ENCODE measurements at regions not wholly inside any gene's neighbourhood (a gene's known extent, or its start where the extent isn't known, plus 50 kb on each side); places are given as distances from the start of the nearest gene placed in this dataset.

- no peaks in the 10 kb centered on the region for H3K9me3 ChIP-seq (ENCODE audit: insufficient read depth, low read length)
- no peak for DNase-seq (ENCODE audit: low read depth, low spot score)
- no peak overlapping the region for H3K4me3 ChIP-seq (ENCODE audit: insufficient read length, low read depth)
- no peaks in the 10 kb centered on the region for H3K27me3 ChIP-seq (ENCODE audit: insufficient read depth, insufficient read length)
- no peak overlapping the region for H3K9ac ChIP-seq (ENCODE audit: insufficient read length, low read depth)
- TF ChIP-seq YY1 (IDR thresholded peaks at IDR 0.05; ENCODE audit: insufficient read depth, insufficient read length) (no peak), ZNF274 (IDR thresholded peaks at IDR 0.05; ENCODE audit: low read depth, low read length) (no peak), SUZ12 (IDR thresholded peaks at IDR 0.05; ENCODE audit: extremely low read depth, insufficient read depth, insufficient read length) (no peak)
- H3K4me1 ChIP-seq (ENCODE audit: insufficient read depth, insufficient read length): no peaks in the 10 kb centered on the region
- no peaks in the 10 kb centered on the region for H3K36me3 ChIP-seq (ENCODE audit: insufficient read depth, insufficient read length, low read length)
Measured at GRCh38 chrX:25198891-25199290, 183.1 kb upstream of the ARX start.

DNA sequence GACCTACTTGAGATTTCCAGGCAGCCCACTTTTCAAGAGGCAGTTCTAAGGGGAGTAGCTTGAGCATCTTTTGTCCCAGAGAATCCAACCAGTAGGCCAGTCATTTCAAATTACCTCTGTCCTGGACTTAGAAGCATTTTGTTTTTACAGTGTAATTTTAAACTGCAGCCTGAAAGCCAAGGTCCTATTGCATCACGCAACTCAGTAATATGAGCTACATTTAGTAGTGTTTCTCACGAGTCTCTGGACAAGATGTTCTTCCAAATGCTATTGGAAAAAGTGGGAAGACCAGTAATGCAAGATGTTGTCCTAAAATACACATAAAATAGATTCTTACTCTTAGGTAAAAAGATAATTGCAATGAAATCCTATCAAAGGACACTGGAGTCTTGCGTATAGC, 182.5 kb upstream of the ARX start:
- no peak for DNase-seq (ENCODE audit: low read depth, low spot score)
- no peaks in the 10 kb centered on the region for H3K27me3 ChIP-seq (ENCODE audit: insufficient read depth, insufficient read length)

DNA sequence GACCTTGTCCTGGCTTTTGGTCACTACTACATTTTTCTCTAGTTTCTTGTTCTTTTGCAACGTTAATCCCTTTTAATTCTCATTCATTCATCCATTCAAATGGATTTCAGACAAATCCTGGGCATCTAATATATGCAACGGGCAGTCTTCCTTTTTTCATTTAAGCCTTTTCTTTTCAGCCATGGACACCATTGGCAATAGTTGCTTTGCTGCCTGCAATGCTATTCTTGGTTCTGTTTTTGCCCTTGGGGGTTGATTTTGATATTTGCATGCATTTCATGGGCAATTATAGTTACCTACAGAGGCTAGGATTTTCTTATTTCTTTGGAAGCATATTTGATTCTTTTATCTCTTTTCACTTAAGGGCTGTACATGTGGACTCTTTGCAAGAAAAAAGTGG, 180.5 kb upstream of the ARX start:
- Histone ChIP-seq H3K9ac (ENCODE audit: insufficient read length, low read depth) (no peak overlapping the region), H3K4me1 (ENCODE audit: insufficient read depth, insufficient read length) (no peaks in the 10 kb centered on the region), H3K36me3 (ENCODE audit: insufficient read depth, insufficient read length, low read length) (no peaks in the 10 kb centered on the region), H3K27me3 (ENCODE audit: insufficient read depth, insufficient read length) (no peaks in the 10 kb centered on the region), H3K4me3 (ENCODE audit: insufficient read length, low read depth) (no peak overlapping the region), H3K9me3 (ENCODE audit: insufficient read depth, low read length) (no peaks in the 10 kb centered on the region)
- DNase-seq (ENCODE audit: low read depth, low spot score): no peak
- TF ChIP-seq YY1 (IDR thresholded peaks at IDR 0.05; ENCODE audit: insufficient read depth, insufficient read length) (no peak), SUZ12 (IDR thresholded peaks at IDR 0.05; ENCODE audit: extremely low read depth, insufficient read depth, insufficient read length) (no peak), ZNF274 (IDR thresholded peaks at IDR 0.05; ENCODE audit: low read depth, low read length) (no peak)

More for the DNA sequence above, 182.5 kb upstream of the ARX start:
- Histone ChIP-seq H3K4me1 (ENCODE audit: insufficient read depth, insufficient read length) (no peaks in the 10 kb centered on the region), H3K36me3 (ENCODE audit: insufficient read depth, insufficient read length, low read length) (no peaks in the 10 kb centered on the region), H3K9me3 (ENCODE audit: insufficient read depth, low read length) (no peaks in the 10 kb centered on the region), H3K4me3 (ENCODE audit: insufficient read length, low read depth) (no peak overlapping the region), H3K9ac (ENCODE audit: insufficient read length, low read depth) (no peak overlapping the region)
- TF ChIP-seq YY1 (IDR thresholded peaks at IDR 0.05; ENCODE audit: insufficient read depth, insufficient read length) (no peak), ZNF274 (IDR thresholded peaks at IDR 0.05; ENCODE audit: low read depth, low read length) (no peak), SUZ12 (IDR thresholded peaks at IDR 0.05; ENCODE audit: extremely low read depth, insufficient read depth, insufficient read length) (no peak)

DNA sequence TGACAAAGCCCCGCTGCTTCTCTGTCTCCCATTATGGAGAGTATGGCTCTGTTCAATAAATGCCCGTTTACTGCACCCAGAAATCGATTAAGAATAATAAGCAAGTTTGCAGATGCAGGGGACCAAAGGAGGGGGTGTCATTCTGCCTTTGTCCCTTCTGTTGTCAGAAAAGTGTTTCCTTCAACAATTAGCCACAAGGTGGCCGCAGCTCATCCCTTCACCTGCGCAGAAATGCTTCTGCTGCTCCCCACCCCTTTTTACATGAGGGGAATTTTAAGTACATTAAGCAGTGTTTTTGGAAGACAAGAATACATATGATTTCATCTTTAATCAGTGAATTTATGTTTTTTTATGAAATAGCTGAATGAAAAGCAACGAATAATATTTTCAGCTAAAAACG, 175.6 kb upstream of the ARX start:
- H3K27me3 ChIP-seq (ENCODE audit: insufficient read depth, insufficient read length): no peaks in the 10 kb centered on the region
- DNase-seq (ENCODE audit: low read depth, low spot score): no peak
- H3K36me3 ChIP-seq (ENCODE audit: insufficient read depth, insufficient read length, low read length): no peaks in the 10 kb centered on the region
- no peaks in the 10 kb centered on the region for H3K4me1 ChIP-seq (ENCODE audit: insufficient read depth, insufficient read length)
- no peak overlapping the region for H3K9ac ChIP-seq (ENCODE audit: insufficient read length, low read depth)
- TF ChIP-seq ZNF274 (IDR thresholded peaks at IDR 0.05; ENCODE audit: low read depth, low read length): no peak
- TF ChIP-seq SUZ12 (IDR thresholded peaks at IDR 0.05; ENCODE audit: extremely low read depth, insufficient read depth, insufficient read length): no peak
- no peak for TF ChIP-seq YY1 (IDR thresholded peaks at IDR 0.05; ENCODE audit: insufficient read depth, insufficient read length)
- H3K4me3 ChIP-seq (ENCODE audit: insufficient read length, low read depth): no peak overlapping the region
- H3K9me3 ChIP-seq (ENCODE audit: insufficient read depth, low read length): no peaks in the 10 kb centered on the region

- Histone ChIP-seq H3K9me3 (ENCODE audit: insufficient read depth, low read length) (no peaks in the 10 kb centered on the region), H3K36me3 (ENCODE audit: insufficient read depth, insufficient read length, low read length) (no peaks in the 10 kb centered on the region), H3K27me3 (ENCODE audit: insufficient read depth, insufficient read length) (no peaks in the 10 kb centered on the region), H3K9ac (ENCODE audit: insufficient read length, low read depth) (no peak overlapping the region), H3K4me3 (ENCODE audit: insufficient read length, low read depth) (no peak overlapping the region), H3K4me1 (ENCODE audit: insufficient read depth, insufficient read length) (no peaks in the 10 kb centered on the region)
- DNase-seq (ENCODE audit: low read depth, low spot score): no peak
- TF ChIP-seq YY1 (IDR thresholded peaks at IDR 0.05; ENCODE audit: insufficient read depth, insufficient read length): no peak
- no peak for TF ChIP-seq SUZ12 (IDR thresholded peaks at IDR 0.05; ENCODE audit: extremely low read depth, insufficient read depth, insufficient read length)
- TF ChIP-seq ZNF274 (IDR thresholded peaks at IDR 0.05; ENCODE audit: low read depth, low read length): no peak
Measured at GRCh38 chrX:25181775-25182174, 166.0 kb upstream of the ARX start.

- Histone ChIP-seq H3K27me3 (ENCODE audit: insufficient read depth, insufficient read length) (no peaks in the 10 kb centered on the region), H3K9me3 (ENCODE audit: insufficient read depth, low read length) (no peaks in the 10 kb centered on the region), H3K4me1 (ENCODE audit: insufficient read depth, insufficient read length) (no peaks in the 10 kb centered on the region), H3K4me3 (ENCODE audit: insufficient read length, low read depth) (no peak overlapping the region), H3K9ac (ENCODE audit: insufficient read length, low read depth) (no peak overlapping the region), H3K36me3 (ENCODE audit: insufficient read depth, insufficient read length, low read length) (no peaks in the 10 kb centered on the region)
- TF ChIP-seq ZNF274 (IDR thresholded peaks at IDR 0.05; ENCODE audit: low read depth, low read length) (no peak), YY1 (IDR thresholded peaks at IDR 0.05; ENCODE audit: insufficient read depth, insufficient read length) (no peak), SUZ12 (IDR thresholded peaks at IDR 0.05; ENCODE audit: extremely low read depth, insufficient read depth, insufficient read length) (no peak)
- no peak for DNase-seq (ENCODE audit: low read depth, low spot score)
Measured at GRCh38 chrX:25180242-25180641, 164.5 kb upstream of the ARX start.

- Histone ChIP-seq H3K9me3 (ENCODE audit: insufficient read depth, low read length) (no peaks in the 10 kb centered on the region), H3K36me3 (ENCODE audit: insufficient read depth, insufficient read length, low read length) (no peaks in the 10 kb centered on the region), H3K9ac (ENCODE audit: insufficient read length, low read depth) (no peak overlapping the region), H3K4me1 (ENCODE audit: insufficient read depth, insufficient read length) (no peaks in the 10 kb centered on the region), H3K27me3 (ENCODE audit: insufficient read depth, insufficient read length) (no peaks in the 10 kb centered on the region), H3K4me3 (ENCODE audit: insufficient read length, low read depth) (no peak overlapping the region)
- no peak for TF ChIP-seq ZNF274 (IDR thresholded peaks at IDR 0.05; ENCODE audit: low read depth, low read length)
- TF ChIP-seq SUZ12 (IDR thresholded peaks at IDR 0.05; ENCODE audit: extremely low read depth, insufficient read depth, insufficient read length): no peak
- no peak for TF ChIP-seq YY1 (IDR thresholded peaks at IDR 0.05; ENCODE audit: insufficient read depth, insufficient read length)
- peak; percentile 28 for DNase-seq (ENCODE audit: low read depth, low spot score)
Measured at GRCh38 chrX:25178555-25178954, 162.8 kb upstream of the ARX start.

- no peaks in the 10 kb centered on the region for H3K36me3 ChIP-seq (ENCODE audit: insufficient read depth, insufficient read length, low read length)
- H3K9ac ChIP-seq (ENCODE audit: insufficient read length, low read depth): no peak overlapping the region
- H3K27me3 ChIP-seq (ENCODE audit: insufficient read depth, insufficient read length): no peaks in the 10 kb centered on the region
- H3K4me3 ChIP-seq (ENCODE audit: insufficient read length, low read depth): no peak overlapping the region
- no peaks in the 10 kb centered on the region for H3K4me1 ChIP-seq (ENCODE audit: insufficient read depth, insufficient read length)
- TF ChIP-seq ZNF274 (IDR thresholded peaks at IDR 0.05; ENCODE audit: low read depth, low read length) (no peak), YY1 (IDR thresholded peaks at IDR 0.05; ENCODE audit: insufficient read depth, insufficient read length) (no peak), SUZ12 (IDR thresholded peaks at IDR 0.05; ENCODE audit: extremely low read depth, insufficient read depth, insufficient read length) (no peak)
- DNase-seq (ENCODE audit: low read depth, low spot score): no peak
- H3K9me3 ChIP-seq (ENCODE audit: insufficient read depth, low read length): no peaks in the 10 kb centered on the region
Measured at GRCh38 chrX:25175743-25176142, 160.0 kb upstream of the ARX start.

All from NT2/D1 (cell line).